Cardiac muscle cell (in vitro differentiated cells and primary cell): ENCODE measurements at regions not wholly inside any gene's neighbourhood (a gene's known extent, or its start where the extent isn't known, plus 50 kb on each side); places are given as distances from the start of the nearest gene placed in this dataset.

Experiments used
- DNase-seq, 2 donors: peaks; one replicate each; pipeline versions ENCODE4 v3.0.0 to v3.0.0-alpha.2; 2010 to 2017; ENCODE audit warnings: low read depth in 1 of 2, low spot score in 1 of 2
- H3K27ac ChIP-seq: fragments of 200-600 bp; sonication (generic); 2 replicates; pipeline ENCODE4 v1.5.1; 2016
- H3K27me3 ChIP-seq: fragments of 200-600 bp; sonication (generic); 2 replicates; pipeline ENCODE4 v1.6.0; 2016; ENCODE audit warnings: control low read depth
- H3K36me3 ChIP-seq: fragments of 200-600 bp; sonication (generic); 2 replicates; pipeline ENCODE4 v1.5.1; 2016; ENCODE audit warnings: control low read depth
- H3K4me1 ChIP-seq: fragments of 200-600 bp; sonication (generic); 2 replicates; pipeline ENCODE4 v1.8.1; 2017; ENCODE audit warnings: low read depth, mild to moderate bottlenecking, mixed run types
- H3K4me3 ChIP-seq: fragments of 200-600 bp; sonication (generic); 2 replicates; pipeline ENCODE4 v1.5.1; 2016; ENCODE audit warnings: mild to moderate bottlenecking
- H3K9me3 ChIP-seq: fragments of 200-600 bp; sonication (generic); 2 replicates; pipeline ENCODE4 v1.5.1; 2017; ENCODE audit warnings: low read depth, mild to moderate bottlenecking, control low read depth
- TF ChIP-seq, protein P1 (sequence below): IDR thresholded peaks from 2 replicates; pipeline ENCODE4 v1.5.1; 2012; ENCODE audit warnings: low read depth, mild to moderate bottlenecking, low read length

DNA sequence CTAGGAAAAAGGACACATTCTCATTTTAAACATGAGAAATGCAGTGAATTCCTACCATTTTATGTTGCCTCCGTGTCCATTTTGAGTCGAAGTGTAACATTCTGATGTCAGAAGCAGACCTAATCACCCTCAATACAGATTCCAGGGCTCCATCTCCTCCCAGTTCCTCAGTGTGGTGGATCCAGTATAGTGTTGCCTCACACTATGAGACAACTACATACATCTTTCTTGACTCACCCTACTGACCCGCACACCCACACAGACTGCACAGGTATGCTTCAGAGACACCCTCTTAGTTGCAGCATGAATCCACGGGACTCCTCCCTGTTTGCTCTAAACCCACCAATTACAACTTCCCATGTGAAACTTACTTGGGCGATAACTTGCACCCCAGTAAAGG, 564.9 kb downstream of the SEMA5A start:
- no peaks in the 10 kb centered on the region for H3K36me3 ChIP-seq
- no peaks in the 10 kb centered on the region for H3K4me1 ChIP-seq
- no peak for DNase-seq
- no peaks in the 10 kb centered on the region for H3K9me3 ChIP-seq
- no peak overlapping the region for H3K4me3 ChIP-seq
- H3K27me3 ChIP-seq, result no peaks in the 10 kb centered on the region
- H3K27ac ChIP-seq, result no peak overlapping the region
- TF ChIP-seq, protein P1, sequence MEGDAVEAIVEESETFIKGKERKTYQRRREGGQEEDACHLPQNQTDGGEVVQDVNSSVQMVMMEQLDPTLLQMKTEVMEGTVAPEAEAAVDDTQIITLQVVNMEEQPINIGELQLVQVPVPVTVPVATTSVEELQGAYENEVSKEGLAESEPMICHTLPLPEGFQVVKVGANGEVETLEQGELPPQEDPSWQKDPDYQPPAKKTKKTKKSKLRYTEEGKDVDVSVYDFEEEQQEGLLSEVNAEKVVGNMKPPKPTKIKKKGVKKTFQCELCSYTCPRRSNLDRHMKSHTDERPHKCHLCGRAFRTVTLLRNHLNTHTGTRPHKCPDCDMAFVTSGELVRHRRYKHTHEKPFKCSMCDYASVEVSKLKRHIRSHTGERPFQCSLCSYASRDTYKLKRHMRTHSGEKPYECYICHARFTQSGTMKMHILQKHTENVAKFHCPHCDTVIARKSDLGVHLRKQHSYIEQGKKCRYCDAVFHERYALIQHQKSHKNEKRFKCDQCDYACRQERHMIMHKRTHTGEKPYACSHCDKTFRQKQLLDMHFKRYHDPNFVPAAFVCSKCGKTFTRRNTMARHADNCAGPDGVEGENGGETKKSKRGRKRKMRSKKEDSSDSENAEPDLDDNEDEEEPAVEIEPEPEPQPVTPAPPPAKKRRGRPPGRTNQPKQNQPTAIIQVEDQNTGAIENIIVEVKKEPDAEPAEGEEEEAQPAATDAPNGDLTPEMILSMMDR, result no peak

DNA sequence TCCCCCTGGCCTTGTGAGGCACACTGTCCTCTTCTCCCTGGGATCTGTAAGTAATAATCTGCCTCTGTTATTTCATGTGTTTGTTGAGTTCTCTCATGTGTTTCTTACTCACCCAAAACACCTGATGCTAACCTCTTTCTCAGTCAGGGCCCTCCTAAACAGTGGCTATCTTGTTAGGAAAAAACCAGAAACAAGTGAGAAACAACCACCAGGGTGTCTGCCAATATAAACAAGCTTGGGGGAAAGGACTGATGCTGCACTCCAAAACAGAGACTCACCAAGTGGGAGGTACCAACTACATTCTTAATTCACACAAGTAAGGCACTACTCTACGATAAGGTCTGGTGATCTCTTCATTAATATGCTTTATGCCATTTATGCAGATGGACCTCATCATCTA, 564.4 kb downstream of the SEMA5A start:
- TF ChIP-seq, protein P1, result no peak
- no peaks in the 10 kb centered on the region for H3K36me3 ChIP-seq
- peak in 1 of 2 donors; percentile 25 for DNase-seq

DNA sequence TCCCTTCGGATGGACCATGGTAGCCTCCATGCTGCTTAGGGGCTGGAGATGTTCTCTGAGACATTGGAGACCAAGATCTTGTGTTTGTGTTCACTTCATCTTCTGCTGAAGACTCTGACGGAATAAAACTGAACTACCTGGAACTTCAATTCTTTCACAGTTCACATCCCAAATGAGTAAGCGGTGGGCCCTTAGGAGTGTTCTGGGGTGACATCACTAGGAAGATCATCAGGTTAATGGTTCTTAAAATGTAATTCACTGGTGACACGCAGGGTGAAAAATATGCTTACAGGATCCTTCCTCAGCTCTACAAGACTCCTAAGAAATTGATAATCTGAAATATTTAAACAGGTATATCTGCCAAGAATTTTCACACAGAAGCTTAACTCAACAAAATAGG, 561.5 kb downstream of the SEMA5A start:
- no peak for DNase-seq
- no peak overlapping the region for H3K4me3 ChIP-seq
- no peaks in the 10 kb centered on the region for H3K4me1 ChIP-seq
- no peak overlapping the region for H3K27ac ChIP-seq
- TF ChIP-seq, protein P1, result no peak
- no peaks in the 10 kb centered on the region for H3K9me3 ChIP-seq
- H3K36me3 ChIP-seq, result no peaks in the 10 kb centered on the region
- no peaks in the 10 kb centered on the region for H3K27me3 ChIP-seq

More for the DNA sequence above, 564.4 kb downstream of the SEMA5A start:
- no peak overlapping the region for H3K27ac ChIP-seq
- H3K27me3 ChIP-seq, result no peaks in the 10 kb centered on the region
- no peaks in the 10 kb centered on the region for H3K9me3 ChIP-seq
- no peaks in the 10 kb centered on the region for H3K4me1 ChIP-seq
- no peak overlapping the region for H3K4me3 ChIP-seq
